ENCODE measurements at regions not wholly inside any gene's neighbourhood (a gene's known extent, or its start where the extent isn't known, plus 50 kb on each side); places are given as distances from the start of the nearest gene placed in this dataset.
"Not testable (repeated sequence)": the region's sequence is repeated elsewhere in the genome, so short reads cannot be mapped to it uniquely, and the experiment has no call there.

DNA sequence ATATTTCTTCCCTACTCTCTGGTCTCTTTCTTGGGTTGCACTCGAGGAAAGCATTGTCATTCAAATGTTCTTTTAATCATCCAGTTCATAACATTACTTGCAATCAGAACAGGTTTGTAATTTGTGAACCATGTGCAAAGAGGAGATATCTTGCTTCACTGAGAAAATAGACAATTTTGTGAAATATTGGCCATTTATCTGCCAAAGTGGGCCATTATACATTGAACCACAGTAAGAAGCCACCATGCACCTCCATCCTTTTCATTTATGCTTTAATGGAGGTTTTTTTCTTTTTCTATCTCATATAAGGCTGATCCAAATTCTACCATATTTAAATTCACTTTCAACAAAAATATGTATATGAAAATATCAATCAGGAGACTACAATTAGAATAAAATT lies 335.3 kb upstream of the AADAT start:
- no peak for DNase-seq

- no peak for DNase-seq
These were observed 333.4 kb upstream of the AADAT start for GRCh38 chr4:170423137-170423536.

- no peak for DNase-seq
These were observed 330.5 kb upstream of the AADAT start for GRCh38 chr4:170420255-170420693.

DNA sequence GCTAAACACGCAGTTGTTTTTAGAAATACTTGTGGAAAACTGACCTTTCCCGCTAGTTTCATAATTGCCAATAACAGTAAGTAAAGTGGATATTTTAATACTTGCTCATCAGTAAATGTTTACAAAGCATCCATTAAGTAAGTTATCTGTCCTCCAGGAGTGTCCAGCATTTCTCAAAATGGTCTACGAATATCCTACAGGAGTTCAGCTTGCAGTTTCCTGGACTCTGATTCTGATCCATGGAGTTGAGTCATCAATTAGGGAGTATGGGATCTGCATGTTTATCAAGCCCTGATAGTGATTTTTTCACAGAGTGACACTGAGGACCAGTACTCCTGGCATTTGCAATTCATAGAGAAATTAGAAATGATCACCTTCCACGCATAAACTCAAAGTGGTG lies 325.2 kb upstream of the AADAT start:
- no peak for DNase-seq

DNA sequence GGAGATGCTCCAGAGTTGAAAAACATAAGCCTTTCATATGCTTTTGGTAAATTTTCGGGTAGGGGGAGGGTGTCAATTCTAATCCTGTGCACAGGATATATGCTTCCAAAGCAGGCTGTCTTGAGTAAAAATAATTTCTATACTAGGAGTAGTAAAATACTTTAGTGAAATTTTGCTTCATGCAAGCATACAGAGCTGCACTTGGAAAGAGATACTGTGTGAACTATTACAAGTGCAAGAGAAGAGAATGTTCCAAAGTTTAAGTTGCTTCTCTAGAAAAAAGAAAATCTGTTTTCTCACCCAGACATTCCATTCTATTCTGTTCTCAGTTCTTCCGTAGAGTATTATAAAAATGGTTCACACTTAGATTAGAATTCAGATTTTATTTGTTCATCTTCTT lies 324.6 kb upstream of the AADAT start:
- no peak for DNase-seq

- DNase-seq = no peak
These were observed 324.2 kb upstream of the AADAT start for GRCh38 chr4:170413951-170414350.

GRCh38 chr4:170400361-170400760 lies 310.6 kb upstream of the AADAT start:
- DNase-seq = no peak

DNA sequence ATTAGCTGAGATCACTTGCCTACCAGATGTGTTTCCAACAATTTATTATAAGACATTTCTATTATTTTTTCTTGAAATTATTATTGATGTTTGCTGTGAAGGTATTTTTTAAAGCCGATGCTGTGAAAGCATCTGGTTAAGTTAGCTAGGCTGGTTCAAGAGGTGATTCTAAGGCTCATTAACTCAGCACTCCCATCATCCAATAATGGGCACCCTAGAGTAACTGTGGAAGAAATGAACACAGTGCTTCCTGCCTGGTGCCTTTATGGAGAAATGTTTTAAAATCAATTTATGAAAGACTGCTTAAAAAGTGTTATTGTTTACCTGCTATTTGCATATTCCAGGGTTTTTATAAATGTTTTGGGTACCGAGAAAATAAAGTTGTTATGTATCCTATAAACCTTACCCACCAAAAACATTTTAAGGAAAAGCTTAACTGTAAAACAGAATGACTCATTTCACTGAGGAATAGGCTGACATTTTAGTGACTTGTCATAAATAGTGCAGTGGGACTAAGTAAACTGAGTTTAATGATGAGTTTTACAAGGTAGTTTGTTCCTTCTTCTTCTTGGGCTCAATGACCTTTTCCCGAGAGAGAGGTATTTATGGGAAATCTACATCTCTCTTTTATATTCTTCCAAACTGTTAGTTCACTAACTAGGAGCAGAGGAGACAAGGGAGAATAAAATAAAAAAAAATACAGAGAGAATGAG lies 310.0 kb upstream of the AADAT start:
- no peak for DNase-seq

DNA sequence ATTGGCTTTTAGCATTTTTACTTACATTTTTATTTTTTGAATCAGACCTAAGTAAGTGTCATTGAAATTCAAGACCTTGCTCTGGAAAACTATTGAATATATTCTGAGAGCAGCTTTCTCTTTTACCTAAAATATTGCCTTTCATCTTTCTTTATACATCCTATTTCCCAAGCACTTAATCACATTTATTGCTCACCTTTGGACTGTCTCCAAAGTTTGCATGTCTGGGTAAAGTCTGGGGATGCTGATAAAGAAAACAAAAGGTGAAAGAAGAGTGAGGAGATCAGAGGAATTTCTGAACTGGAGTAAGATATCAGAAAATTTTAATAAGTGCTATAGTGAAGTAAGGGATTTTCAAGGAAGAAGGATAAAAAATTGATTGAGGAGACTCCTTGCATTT lies 308.5 kb upstream of the AADAT start:
- DNase-seq = no peak

DNA sequence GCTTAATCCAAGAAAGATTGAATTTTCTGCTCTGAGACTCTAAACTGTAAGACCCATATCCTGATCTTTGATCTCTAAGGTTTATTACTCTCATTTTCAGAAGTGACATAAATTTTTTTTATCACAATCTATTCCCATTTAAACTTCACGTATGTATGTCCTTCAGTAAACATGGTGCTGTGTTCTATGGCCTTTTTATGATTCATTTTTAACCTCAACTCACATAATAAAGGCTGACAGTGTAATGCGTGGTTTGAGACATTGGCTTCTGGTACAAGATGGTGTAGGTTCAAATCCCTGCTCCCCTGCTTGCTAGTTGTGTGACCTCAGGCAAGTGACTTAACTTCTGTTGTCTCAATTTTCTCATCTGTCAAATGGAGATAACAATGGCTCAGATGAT lies 306.0 kb upstream of the AADAT start:
- DNase-seq = no peak

GRCh38 chr4:170391066-170391740 lies 301.4 kb upstream of the AADAT start:
- no peak for DNase-seq

GRCh38 chr4:170389411-170389810 lies 299.7 kb upstream of the AADAT start:
- DNase-seq = no peak

- no peak for DNase-seq
These were observed 298.5 kb upstream of the AADAT start for GRCh38 chr4:170388255-170388654.

- DNase-seq = no peak
These were observed 297.2 kb upstream of the AADAT start for GRCh38 chr4:170386971-170387370.

DNA sequence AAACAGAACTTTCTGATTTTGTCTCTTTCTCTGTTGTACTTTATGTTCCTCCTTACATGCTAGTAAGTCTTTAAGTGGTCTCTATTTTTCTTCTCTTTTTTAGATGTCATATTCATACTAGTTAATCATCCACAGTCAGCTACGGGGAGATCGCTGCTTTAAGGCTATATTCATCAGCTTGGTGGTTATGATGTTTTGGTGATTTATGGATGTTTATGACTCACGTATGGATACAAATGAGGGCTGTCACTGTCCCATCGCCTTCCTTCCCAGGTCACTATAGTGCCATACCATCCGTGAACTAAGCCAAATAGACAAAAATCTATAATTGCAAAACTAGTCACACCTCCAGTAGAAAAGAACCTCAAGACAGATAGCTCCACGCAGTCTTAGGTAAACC lies 296.8 kb upstream of the AADAT start:
- no peak for DNase-seq

DNA sequence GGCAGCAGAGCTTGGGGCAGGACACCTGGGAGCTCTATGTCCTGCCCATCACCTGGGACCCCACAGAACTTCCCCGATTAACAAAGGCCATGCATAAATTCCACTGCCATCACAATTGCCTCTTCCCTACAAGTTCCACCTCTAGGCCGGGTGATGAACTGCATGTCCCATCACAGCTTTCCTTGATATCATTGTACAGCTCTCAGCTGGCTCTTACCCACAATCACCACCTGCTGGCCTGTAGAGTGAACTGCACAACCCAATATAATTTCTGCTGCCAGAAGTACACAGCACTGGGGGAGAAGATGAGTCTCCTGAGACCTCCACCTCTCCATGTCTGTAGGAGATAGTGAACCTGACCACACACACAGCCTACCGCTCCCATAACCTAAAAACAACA lies 285.0 kb upstream of the AADAT start:
- no peak for DNase-seq

DNA sequence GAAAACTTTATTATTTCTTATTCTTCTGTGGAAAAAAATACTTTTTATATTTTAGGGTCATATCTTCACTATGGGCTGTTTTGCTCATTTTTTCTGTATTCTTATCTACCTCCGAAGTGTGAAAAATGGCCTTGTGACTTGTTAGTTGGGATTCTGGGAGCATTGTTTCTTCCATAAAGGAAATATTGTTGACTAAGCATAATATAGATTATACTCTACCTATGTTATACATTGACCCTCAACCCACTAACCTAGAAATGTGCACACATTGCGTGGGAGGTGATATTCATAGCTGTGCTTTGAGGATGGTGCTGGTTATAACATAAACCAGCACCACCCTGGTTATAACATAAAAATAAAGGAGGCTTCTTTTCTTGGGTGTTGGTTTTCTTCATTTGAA lies 259.2 kb upstream of the AADAT start:
- no peak for DNase-seq

- DNase-seq = not testable (repeated sequence)
These were observed 257.4 kb upstream of the AADAT start for GRCh38 chr4:170347191-170347590.

GRCh38 chr4:170339522-170339921 lies 249.8 kb upstream of the AADAT start:
- DNase-seq = no peak

DNA sequence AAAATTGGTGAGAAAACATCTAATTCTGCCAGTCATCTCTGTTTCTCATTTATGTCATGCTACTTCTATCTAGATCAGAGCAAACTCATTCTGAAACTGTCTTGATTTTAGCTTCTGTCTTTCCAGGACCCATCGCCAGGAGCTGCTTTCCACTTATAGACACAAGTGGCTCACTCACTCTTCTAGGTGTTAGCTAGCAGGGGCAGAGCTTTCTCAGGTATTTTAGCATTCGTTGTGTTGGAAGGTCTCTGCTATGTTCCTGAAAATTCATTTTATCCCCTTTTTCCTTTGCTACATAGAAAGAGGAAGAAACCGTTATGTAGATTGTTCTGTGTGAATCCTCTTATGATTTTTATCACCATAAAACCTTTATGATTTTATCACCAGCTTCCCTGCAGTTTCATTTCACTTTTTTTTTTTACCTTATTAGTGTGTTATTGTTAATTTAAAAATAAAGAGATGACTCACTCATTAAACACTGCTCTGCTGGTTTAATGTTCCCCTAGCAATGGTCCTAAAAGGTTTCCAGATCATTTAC lies 246.6 kb upstream of the AADAT start:
- no peak for DNase-seq

GRCh38 chr4:170325599-170325998 lies 235.8 kb upstream of the AADAT start:
- DNase-seq = no peak

GRCh38 chr4:170323623-170324022 lies 233.9 kb upstream of the AADAT start:
- DNase-seq = no peak

DNA sequence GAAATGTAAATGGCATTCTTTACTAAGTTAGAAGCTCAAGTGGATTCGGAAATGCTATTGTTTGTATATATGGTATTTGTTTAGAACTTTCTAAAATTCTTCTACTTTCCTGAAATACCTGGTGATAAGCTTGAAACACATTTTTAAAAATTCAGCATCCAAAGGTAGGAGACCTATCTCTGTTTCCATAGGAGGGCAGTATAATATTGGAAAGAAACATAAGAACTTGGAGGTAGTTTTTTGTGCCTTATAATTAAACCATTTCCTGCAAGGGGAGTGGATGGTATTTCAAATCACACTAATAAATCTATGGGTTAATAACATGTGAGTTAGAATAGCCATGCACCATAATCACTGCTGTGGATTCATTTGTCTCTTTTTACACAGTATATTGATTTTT lies 217.4 kb upstream of the AADAT start:
- DNase-seq = no peak
